ENCODE measurements at regions not wholly inside any gene's neighbourhood (a gene's known extent, or its start where the extent isn't known, plus 50 kb on each side); places are given as distances from the start of the nearest gene placed in this dataset.

- TF ChIP-seq CTCF (IDR thresholded peaks at IDR 0.05 in 2 of 3, conservative IDR thresholded peaks at IDR 0.05 in 1 of 3; ENCODE audit: insufficient read depth in 2 of 3, low read depth in 1 of 3, low read length in 3 of 3) (no peak), MYBL2 (IDR thresholded peaks at IDR 0.05; ENCODE audit: low read depth) (no peak), MYBL2 (CRISPR knock-in tag; IDR thresholded peaks at IDR 0.05; ENCODE audit: borderline replicate concordance) (no peak), GABPB1 (CRISPR knock-in tag; IDR thresholded peaks at IDR 0.05) (no peak), POLR2A (conservative IDR thresholded peaks at IDR 0.05) (no peak), HOMEZ (CRISPR knock-in tag; IDR thresholded peaks at IDR 0.05) (no peak), SP1 (CRISPR knock-in tag; IDR thresholded peaks at IDR 0.05) (no peak), SMAD1 (IDR thresholded peaks at IDR 0.05; ENCODE audit: low read depth, low read length, partially characterized antibody) (no peak), RCOR1 (IDR thresholded peaks at IDR 0.05; ENCODE audit: borderline replicate concordance in 1 of 2, low read depth in 2 of 2, low read length in 2 of 2) (no peak), MXI1 (IDR thresholded peaks at IDR 0.05; ENCODE audit: low read depth, low read length) (no peak), ZNF511 (CRISPR knock-in tag; IDR thresholded peaks at IDR 0.05) (no peak)
Measured at GRCh38 chr1:116226017-116226416, 114.8 kb downstream of the MAB21L3 start.

All from K562 (cell line).